ENCODE measurements at regions not wholly inside any gene's neighbourhood (a gene's known extent, or its start where the extent isn't known, plus 50 kb on each side); places are given as distances from the start of the nearest gene placed in this dataset.

DNA sequence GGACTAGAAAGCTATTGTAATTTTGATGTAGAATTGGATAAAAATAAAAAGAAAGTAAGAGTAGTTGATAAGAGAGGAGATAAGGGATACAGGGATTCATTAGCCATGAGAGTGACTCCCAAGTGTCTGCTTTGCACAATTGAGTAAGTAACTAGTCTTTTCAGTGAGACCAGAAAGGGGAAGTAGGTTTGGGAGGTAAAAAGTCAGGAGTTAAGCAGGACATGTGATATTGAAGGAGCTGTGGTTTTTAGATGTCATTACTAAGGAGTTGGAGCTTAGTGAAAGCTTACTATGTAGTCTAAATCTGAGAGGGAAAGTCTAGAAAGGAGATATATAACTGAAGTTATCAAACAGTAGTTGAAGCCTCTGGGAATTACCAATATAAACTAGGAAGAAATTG is 93.4 kb downstream of the SLC5A7 start:
- H3K4me3 ChIP-seq (ENCODE audit: low read depth, low read length) = no peak overlapping the region
- no peak for DNase-seq (ENCODE audit: low read depth, low spot score)
- TF ChIP-seq, protein P1, sequence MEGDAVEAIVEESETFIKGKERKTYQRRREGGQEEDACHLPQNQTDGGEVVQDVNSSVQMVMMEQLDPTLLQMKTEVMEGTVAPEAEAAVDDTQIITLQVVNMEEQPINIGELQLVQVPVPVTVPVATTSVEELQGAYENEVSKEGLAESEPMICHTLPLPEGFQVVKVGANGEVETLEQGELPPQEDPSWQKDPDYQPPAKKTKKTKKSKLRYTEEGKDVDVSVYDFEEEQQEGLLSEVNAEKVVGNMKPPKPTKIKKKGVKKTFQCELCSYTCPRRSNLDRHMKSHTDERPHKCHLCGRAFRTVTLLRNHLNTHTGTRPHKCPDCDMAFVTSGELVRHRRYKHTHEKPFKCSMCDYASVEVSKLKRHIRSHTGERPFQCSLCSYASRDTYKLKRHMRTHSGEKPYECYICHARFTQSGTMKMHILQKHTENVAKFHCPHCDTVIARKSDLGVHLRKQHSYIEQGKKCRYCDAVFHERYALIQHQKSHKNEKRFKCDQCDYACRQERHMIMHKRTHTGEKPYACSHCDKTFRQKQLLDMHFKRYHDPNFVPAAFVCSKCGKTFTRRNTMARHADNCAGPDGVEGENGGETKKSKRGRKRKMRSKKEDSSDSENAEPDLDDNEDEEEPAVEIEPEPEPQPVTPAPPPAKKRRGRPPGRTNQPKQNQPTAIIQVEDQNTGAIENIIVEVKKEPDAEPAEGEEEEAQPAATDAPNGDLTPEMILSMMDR (IDR thresholded peaks at IDR 0.05; ENCODE audit: insufficient read depth, low read length, missing control alignments) = no peak
- ChIA-PET CTCF (no interaction called here), POLR2A (no interaction called here)

DNA sequence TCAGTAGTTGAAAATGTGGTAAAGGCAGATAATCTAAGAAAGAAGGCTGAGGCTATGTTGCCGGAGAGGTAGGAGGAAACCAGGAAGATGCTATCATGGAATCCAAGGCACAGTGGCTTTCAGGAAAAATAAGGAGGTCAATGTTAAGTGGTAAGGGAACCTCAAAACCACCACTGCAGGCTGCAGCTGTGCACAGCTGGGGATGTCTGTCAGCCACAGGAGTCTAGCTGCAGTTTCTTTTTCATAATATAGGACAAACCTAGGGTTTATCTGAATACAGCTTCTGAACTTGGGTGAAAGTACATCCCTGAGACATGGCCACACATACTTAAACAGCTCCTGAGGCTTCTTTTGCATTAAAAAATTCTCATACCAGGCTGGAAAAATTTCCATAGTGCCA is 93.9 kb downstream of the SLC5A7 start:
- CTCF ChIA-PET = no interaction called here

GRCh38 chr2:108082978-108083377 is 96.7 kb downstream of the SLC5A7 start:
- ChIA-PET CTCF (no interaction called here), POLR2A (no interaction called here)
- TF ChIP-seq, protein P1 (IDR thresholded peaks at IDR 0.05; ENCODE audit: insufficient read depth, low read length, missing control alignments) = no peak
- no peak overlapping the region for H3K4me3 ChIP-seq (ENCODE audit: low read depth, low read length)
- no peak for DNase-seq (ENCODE audit: low read depth, low spot score)

More for the DNA sequence above, 93.9 kb downstream of the SLC5A7 start:
- TF ChIP-seq, protein P1 (IDR thresholded peaks at IDR 0.05; ENCODE audit: insufficient read depth, low read length, missing control alignments) = no peak
- H3K4me3 ChIP-seq (ENCODE audit: low read depth, low read length) = no peak overlapping the region
- DNase-seq (ENCODE audit: low read depth, low spot score) = no peak
- POLR2A ChIA-PET = no interaction called here

DNA sequence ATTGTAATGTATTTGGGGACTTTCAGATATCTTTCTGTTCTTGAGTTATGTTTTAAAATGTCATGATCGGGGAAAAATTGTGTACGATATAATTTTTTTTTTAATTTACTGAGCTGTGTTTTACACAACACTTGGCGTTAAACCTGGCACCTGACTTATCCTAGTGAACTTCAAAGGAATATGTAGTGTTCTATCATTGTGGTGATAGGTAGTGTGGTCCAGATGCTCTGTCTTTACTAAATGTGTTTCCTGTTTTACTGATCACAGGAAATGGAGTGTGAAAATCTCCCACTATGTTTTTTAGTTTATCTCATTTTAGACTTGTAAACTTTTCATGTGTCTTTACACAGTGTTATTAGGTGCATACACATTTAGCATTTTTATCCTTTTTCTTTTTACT is 98.0 kb downstream of the SLC5A7 start:
- DNase-seq (ENCODE audit: low read depth, low spot score) = no peak
- H3K4me3 ChIP-seq (ENCODE audit: low read depth, low read length) = no peak overlapping the region
- ChIA-PET CTCF (no interaction called here), POLR2A (no interaction called here)
- TF ChIP-seq, protein P1 (IDR thresholded peaks at IDR 0.05; ENCODE audit: insufficient read depth, low read length, missing control alignments) = no peak

- TF ChIP-seq, protein P1 (IDR thresholded peaks at IDR 0.05; ENCODE audit: insufficient read depth, low read length, missing control alignments) = no peak
- ChIA-PET CTCF (no interaction called here), POLR2A (no interaction called here)
- DNase-seq (ENCODE audit: low read depth, low spot score) = no peak
- H3K4me3 ChIP-seq (ENCODE audit: low read depth, low read length) = no peak overlapping the region
Measured at GRCh38 chr2:108092886-108093285, 106.6 kb downstream of the SLC5A7 start.

GRCh38 chr2:108101481-108101880 is 115.2 kb downstream of the SLC5A7 start:
- ChIA-PET POLR2A (no interaction called here), CTCF (no interaction called here)
- no peak for DNase-seq (ENCODE audit: low read depth, low spot score)
- TF ChIP-seq, protein P1 (IDR thresholded peaks at IDR 0.05; ENCODE audit: insufficient read depth, low read length, missing control alignments) = no peak
- no peak overlapping the region for H3K4me3 ChIP-seq (ENCODE audit: low read depth, low read length)
